Mesothelial cell of epicardium (in vitro differentiated cells): ENCODE measurements at regions not wholly inside any gene's neighbourhood (a gene's known extent, or its start where the extent isn't known, plus 50 kb on each side); places are given as distances from the start of the nearest gene placed in this dataset.

Experiments used
- DNase-seq, 2 experiments: peaks; one replicate each; pipeline ENCODE4 v3.0.0; 2021; ENCODE audit warnings: low spot score in 2 of 2; ENCODE audit not compliant: unreplicated experiment in 2 of 2
- H3K27ac Mint-ChIP-seq: 2 replicates; pipeline ENCODE4 v1.8.0; 2021; ENCODE audit warnings: mixed read lengths
- H3K27me3 Mint-ChIP-seq: 2 replicates; pipeline ENCODE4 v1.8.0; 2021; ENCODE audit warnings: low read depth, mixed read lengths
- H3K36me3 Mint-ChIP-seq: 2 replicates; pipeline ENCODE4 v1.8.0; 2021; ENCODE audit warnings: mixed read lengths
- H3K4me1 Mint-ChIP-seq: 2 replicates; pipeline ENCODE4 v1.8.0; 2021; ENCODE audit warnings: mixed read lengths
- H3K4me3 Mint-ChIP-seq: 2 replicates; pipeline ENCODE4 v1.8.0; 2021; ENCODE audit warnings: mild to moderate bottlenecking, moderate library complexity, mixed read lengths
- H3K9me3 Mint-ChIP-seq: 2 replicates; pipeline ENCODE4 v1.8.0; 2021; ENCODE audit warnings: mixed read lengths
- TF ChIP-seq, protein P1 (sequence below): fragments of 200-600 bp; sonication (generic); IDR thresholded peaks from one replicate; pipeline ENCODE4 v1.5.0; 2021; ENCODE audit warnings: antibody characterized with exemption; ENCODE audit not compliant: unreplicated experiment

DNA sequence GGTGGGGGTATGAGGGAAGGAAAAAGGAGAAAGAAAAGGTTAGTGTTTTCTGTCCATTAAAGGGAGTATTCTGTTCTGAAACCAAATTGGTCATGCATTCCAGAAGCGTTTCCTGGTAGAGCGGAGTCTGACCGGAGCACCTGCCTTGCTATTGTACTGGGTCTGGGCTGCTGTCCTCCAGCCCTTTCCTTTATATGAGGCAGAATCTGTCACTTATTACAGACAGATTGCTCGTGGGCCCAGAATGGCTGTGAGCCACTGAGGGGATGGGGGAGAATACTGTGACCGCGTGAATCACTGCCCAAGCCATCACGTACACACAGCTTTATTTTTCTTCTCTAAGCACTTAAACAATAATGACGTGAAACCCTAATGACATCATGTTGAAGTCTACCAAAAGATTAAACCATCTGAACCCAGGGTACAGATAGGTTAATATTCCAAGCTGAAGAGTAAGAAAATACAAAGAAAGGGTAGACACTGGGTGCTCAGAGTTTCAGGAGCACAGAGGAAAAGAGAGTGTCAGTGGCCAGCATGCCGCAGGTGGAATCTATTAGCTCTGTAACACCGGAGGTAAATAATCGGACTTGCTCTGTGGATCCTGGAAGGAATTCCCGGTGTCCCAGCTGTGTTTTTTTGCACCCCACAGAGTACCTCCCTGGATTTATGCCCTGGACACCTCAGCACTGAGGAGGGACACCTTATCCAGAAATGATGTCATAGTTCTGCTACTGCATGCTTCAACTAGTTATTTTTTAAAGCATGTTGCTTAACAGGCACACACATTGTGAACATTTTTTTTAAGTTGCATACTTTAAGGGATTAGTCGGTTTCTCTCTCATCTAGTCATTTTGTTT is 573.3 kb downstream of the PKHD1 start:
- no peaks in the 10 kb centered on the region for H3K36me3 Mint-ChIP-seq
- H3K9me3 Mint-ChIP-seq = peaks cover 17% of the 10 kb centered on the region
- peaks cover 23% of the 10 kb centered on the region for H3K4me1 Mint-ChIP-seq

DNA sequence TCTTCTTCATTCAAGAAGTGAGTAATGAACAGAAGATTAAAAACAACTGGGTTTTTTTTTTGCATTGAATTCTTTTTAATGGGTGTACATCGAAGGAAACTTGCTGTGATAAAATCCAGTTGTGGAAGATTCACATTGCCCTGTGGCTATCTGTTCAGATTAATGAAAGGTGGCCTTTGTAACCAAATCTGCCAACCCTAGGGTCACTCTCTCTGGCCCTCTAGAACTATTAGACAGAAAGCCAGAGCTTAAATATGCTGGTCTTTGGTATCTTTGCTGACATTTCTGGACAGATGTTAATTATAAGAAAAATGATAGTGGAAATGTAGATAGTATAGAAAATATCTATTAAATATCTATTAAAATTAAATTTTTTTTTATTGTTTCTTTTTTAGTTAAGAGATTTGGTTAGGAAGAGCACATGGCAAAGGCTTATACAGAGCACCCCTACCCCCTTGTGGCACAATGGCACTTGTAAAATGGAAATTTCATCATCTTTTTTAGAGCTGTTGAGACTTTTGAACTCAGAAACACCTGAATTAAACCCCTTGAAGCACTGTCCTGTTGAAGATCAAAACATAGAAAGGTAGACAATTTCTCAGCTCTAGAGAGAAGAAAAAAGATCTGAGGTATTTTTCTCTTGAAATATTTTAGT is 572.5 kb downstream of the PKHD1 start:
- peak overlapping the region; percentile 89 for H3K27ac Mint-ChIP-seq
- H3K27me3 Mint-ChIP-seq = no peaks in the 10 kb centered on the region
- DNase-seq = no peak
- peaks cover 22% of the 10 kb centered on the region for H3K9me3 Mint-ChIP-seq
- no peaks in the 10 kb centered on the region for H3K36me3 Mint-ChIP-seq
- H3K4me3 Mint-ChIP-seq = no peak overlapping the region
- TF ChIP-seq, protein P1, sequence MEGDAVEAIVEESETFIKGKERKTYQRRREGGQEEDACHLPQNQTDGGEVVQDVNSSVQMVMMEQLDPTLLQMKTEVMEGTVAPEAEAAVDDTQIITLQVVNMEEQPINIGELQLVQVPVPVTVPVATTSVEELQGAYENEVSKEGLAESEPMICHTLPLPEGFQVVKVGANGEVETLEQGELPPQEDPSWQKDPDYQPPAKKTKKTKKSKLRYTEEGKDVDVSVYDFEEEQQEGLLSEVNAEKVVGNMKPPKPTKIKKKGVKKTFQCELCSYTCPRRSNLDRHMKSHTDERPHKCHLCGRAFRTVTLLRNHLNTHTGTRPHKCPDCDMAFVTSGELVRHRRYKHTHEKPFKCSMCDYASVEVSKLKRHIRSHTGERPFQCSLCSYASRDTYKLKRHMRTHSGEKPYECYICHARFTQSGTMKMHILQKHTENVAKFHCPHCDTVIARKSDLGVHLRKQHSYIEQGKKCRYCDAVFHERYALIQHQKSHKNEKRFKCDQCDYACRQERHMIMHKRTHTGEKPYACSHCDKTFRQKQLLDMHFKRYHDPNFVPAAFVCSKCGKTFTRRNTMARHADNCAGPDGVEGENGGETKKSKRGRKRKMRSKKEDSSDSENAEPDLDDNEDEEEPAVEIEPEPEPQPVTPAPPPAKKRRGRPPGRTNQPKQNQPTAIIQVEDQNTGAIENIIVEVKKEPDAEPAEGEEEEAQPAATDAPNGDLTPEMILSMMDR = peak; percentile 16
- peaks cover 23% of the 10 kb centered on the region for H3K4me1 Mint-ChIP-seq

More for the DNA sequence above, 573.3 kb downstream of the PKHD1 start:
- Mint-ChIP-seq H3K27me3 (no peaks in the 10 kb centered on the region), H3K27ac (peak overlapping the region; percentile 89), H3K4me3 (peak overlapping the region; percentile 31)
- DNase-seq = no peak
- TF ChIP-seq, protein P1 = no peak

DNA sequence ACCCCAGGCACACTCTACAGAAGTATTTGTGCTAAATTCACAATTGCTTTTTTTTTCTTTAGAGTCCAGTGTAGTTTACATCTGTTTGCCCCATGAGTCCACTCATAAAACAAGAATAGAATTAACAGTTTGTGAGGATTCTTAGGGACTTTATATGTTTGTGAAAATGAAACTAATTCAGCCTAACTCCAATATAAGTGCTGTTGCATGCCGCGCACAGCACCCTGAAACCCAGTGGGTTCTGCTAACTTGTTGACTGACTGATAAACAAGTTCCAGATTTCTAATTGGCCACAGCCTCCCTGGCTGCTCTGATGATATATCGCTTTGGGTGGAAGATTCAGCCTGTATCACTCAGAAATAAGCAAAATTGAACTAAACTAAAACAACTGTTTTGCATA is 561.4 kb downstream of the PKHD1 start:
- DNase-seq = no peak
- Mint-ChIP-seq H3K27me3 (peaks cover 3% of the 10 kb centered on the region), H3K9me3 (peaks cover 11% of the 10 kb centered on the region), H3K4me3 (no peak overlapping the region), H3K4me1 (no peaks in the 10 kb centered on the region), H3K27ac (no peak overlapping the region), H3K36me3 (no peaks in the 10 kb centered on the region)
- TF ChIP-seq, protein P1 = no peak

DNA sequence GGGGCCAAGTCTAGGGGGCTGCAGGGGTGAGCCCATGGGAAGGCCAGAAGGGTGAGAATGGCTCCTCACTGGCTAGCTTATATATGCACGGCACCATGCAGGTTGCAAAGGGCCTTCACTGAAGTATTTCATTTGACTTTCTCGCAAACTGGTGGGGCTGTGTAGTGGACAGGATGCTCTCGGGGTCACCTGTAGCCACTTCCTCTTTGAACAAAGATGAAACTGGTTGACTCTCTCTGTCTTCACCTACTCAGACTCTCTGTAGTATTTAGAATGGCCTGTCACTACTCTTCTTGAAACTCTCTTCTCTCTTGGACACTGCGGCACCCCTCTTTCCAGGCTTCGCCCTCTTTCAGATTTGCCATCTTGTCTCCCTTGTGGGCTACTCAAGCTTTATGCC is 560.5 kb downstream of the PKHD1 start:
- DNase-seq = no peak
- Mint-ChIP-seq H3K36me3 (no peaks in the 10 kb centered on the region), H3K9me3 (peaks cover 11% of the 10 kb centered on the region), H3K4me1 (no peaks in the 10 kb centered on the region), H3K4me3 (no peak overlapping the region), H3K27ac (no peak overlapping the region), H3K27me3 (peaks cover 8% of the 10 kb centered on the region)
- TF ChIP-seq, protein P1 = no peak

DNA sequence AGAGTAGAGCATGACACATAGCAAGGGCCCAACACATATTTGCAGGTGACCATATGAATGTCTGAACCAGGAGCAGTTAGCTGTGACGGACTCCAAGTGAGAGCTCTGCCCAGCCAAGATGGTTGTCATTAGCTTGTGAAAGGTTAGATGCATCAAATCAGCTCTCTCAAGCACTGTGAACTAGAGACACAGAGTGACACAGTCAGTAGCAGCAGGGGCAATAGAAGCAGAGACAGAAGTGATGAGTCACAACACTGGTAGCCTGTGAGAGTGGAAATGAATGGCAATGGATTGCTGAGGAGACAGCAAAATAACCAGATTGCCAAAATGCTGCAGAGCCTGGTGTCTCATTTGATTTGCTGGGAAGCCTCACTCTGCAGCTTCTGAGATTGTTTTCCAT is 558.9 kb downstream of the PKHD1 start:
- H3K27me3 Mint-ChIP-seq = peaks cover 16% of the 10 kb centered on the region
- H3K4me3 Mint-ChIP-seq = no peak overlapping the region
- DNase-seq = no peak
- no peak overlapping the region for H3K27ac Mint-ChIP-seq
- H3K9me3 Mint-ChIP-seq = peaks cover 11% of the 10 kb centered on the region
- H3K36me3 Mint-ChIP-seq = no peaks in the 10 kb centered on the region
- TF ChIP-seq, protein P1 = no peak
- peaks cover 8% of the 10 kb centered on the region for H3K4me1 Mint-ChIP-seq
